ENCODE measurements at regions not wholly inside any gene's neighbourhood (a gene's known extent, or its start where the extent isn't known, plus 50 kb on each side); places are given as distances from the start of the nearest gene placed in this dataset.
"Not testable (repeated sequence)": the region's sequence is repeated elsewhere in the genome, so short reads cannot be mapped to it uniquely, and the experiment has no call there.

- H3K4me1 ChIP-seq (replicated peaks in 1 of 4; ENCODE audit: control insufficient read depth in 3 of 4, insufficient read depth in 4 of 4, low read length in 3 of 4) = peaks cover 0 to 22% (median 10%) of the 10 kb centered on the region in 4 experiments; a peak in 5 of 7 replicates
- peak overlapping the region; percentile 95; the same call in 1 of the 2 replicates for H2BK5ac ChIP-seq (ENCODE audit: low read depth, low read length)
- H4K91ac ChIP-seq (replicated peaks; ENCODE audit: insufficient read length, low read length) = peak overlapping the region; percentile 96
- not testable (repeated sequence) for H3K79me1 ChIP-seq (ENCODE audit: low read depth, low read length); H3K9ac ChIP-seq (replicated peaks in 1 of 4; ENCODE audit: extremely low read depth in 1 of 4, low read depth in 3 of 4, low read length in 3 of 4); H4K5ac ChIP-seq (ENCODE audit: insufficient read length, low read depth, low read length); H3K23me2 ChIP-seq (ENCODE audit: low read depth, low read length); FAIRE-seq; H3K4me2 ChIP-seq (ENCODE audit: insufficient read depth in 1 of 2, low read depth in 2 of 2, low read length in 2 of 2); H3K27me3 ChIP-seq (replicated peaks in 1 of 4; ENCODE audit: control insufficient read depth in 3 of 4, extremely low read depth in 1 of 4, insufficient read depth in 3 of 4, low read length in 3 of 4); DNase-seq (ENCODE audit: low read depth in 1 of 2, low spot score in 2 of 2); H3K23ac ChIP-seq (ENCODE audit: insufficient read length); H3K79me2 ChIP-seq (ENCODE audit: control insufficient read depth in 1 of 2, insufficient read depth in 2 of 2, low read length in 2 of 2); H3K14ac ChIP-seq (ENCODE audit: insufficient read length); H4K20me1 ChIP-seq (replicated peaks in 1 of 2; ENCODE audit: control insufficient read depth in 1 of 2, insufficient read depth in 2 of 2, low read length in 2 of 2); H4K8ac ChIP-seq (ENCODE audit: extremely low read depth, insufficient read depth, low read length); H3K9me3 ChIP-seq (ENCODE audit: insufficient read depth in 2 of 2, low read depth in 1 of 2, low read length in 1 of 2); H3K27ac ChIP-seq (ENCODE audit: low read depth, low read length); H3K56ac ChIP-seq (replicated peaks; ENCODE audit: insufficient read length, low read depth, low read length); H3K4me3 ChIP-seq (ENCODE audit: extremely low read depth in 1 of 4, insufficient read depth in 2 of 4, low read depth in 3 of 4, low read length in 4 of 4); H3K36me3 ChIP-seq (ENCODE audit: control insufficient read depth in 2 of 4, insufficient read depth in 4 of 4, low read length in 3 of 4); H2AFZ ChIP-seq (ENCODE audit: low read length)
- H2BK20ac ChIP-seq (ENCODE audit: low read length) = peak overlapping the region; percentile 87; the same call in 1 of the 2 replicates
- WGBS, 2 experiments (ENCODE audit: extremely low coverage in 1 of 2, insufficient coverage in 1 of 2, insufficient read length in 1 of 2, insufficient replicate concordance in 2 of 2, low coverage in 1 of 2, low lambda C conversion rate in 2 of 2, missing lambda C conversion rate in 1 of 2) = 92% methylated on average over 29 of the region's 31 CpGs; no CpG with 5 or more reads in 1 of the 2 experiments
- POLR2A ChIA-PET (ENCODE audit: partially characterized antibody) = interaction anchor here (1.0 to 1.5 kb wide), 2 partner anchors 10 to 14 kb away, joined by 3 read pairs; no protein-coding TSS in a partner anchor
- H3K4ac ChIP-seq (replicated peaks; ENCODE audit: insufficient read length, low read depth, low read length) = peak overlapping the region; percentile 23
- H2BK120ac ChIP-seq (replicated peaks; ENCODE audit: low read depth, low read length) = peak overlapping the region; percentile 78
- peak overlapping the region; percentile 99; the same call in 1 of the 2 replicates for H2AK5ac ChIP-seq (ENCODE audit: low read depth, low read length)
- H2BK15ac ChIP-seq (ENCODE audit: low read length) = 0 out of 2 replicates have a peak overlapping the region, but pooled peaks have one; percentile 100
- CTCF ChIA-PET (ENCODE audit: partially characterized antibody) = interaction anchor here (0.8 kb wide), 1 partner anchor 113 kb away, joined by 4 read pairs; no protein-coding TSS in a partner anchor
- H2BK12ac ChIP-seq (ENCODE audit: low read depth, low read length) = peak overlapping the region; percentile 100; the same call in 1 of the 2 replicates
- peak; percentile 72; the same call in 1 of the 2 replicates for TF ChIP-seq KDM1A (IDR thresholded peaks at IDR 0.05; ENCODE audit: borderline replicate concordance, low read length)
- H3K18ac ChIP-seq (ENCODE audit: extremely low read depth, low read length) = peak overlapping the region; percentile 36; the same call in 1 of the 2 replicates
Measured at GRCh38 chr9:136601250-136601973, 55.6 kb upstream of the NOTCH1 start.
